Suprapubic skin (tissue), 3 donors: ENCODE measurements at regions not wholly inside any gene's neighbourhood (a gene's known extent, or its start where the extent isn't known, plus 50 kb on each side); places are given as distances from the start of the nearest gene placed in this dataset.

ENCODE experiments used
- POLR2A ChIP-seq, 2 donors: fragments of 450-650 bp; IDR thresholded peaks; one replicate each; pipeline ENCODE4 v1.6.1; 2017; ENCODE audit warnings: antibody characterized with exemption in 2 of 2, mild to moderate bottlenecking in 2 of 2, moderate library complexity in 2 of 2
- TF ChIP-seq, protein P1 (sequence below), 2 donors: fragments of 200-600 bp in 1 of 2; fragments of 450-650 bp in 1 of 2; sonication (generic) in 1 of 2; IDR thresholded peaks; one replicate each; pipeline ENCODE4 v1.5.1; 2016 to 2019; ENCODE audit warnings: antibody characterized with exemption in 2 of 2, mild to moderate bottlenecking in 1 of 2, moderate library complexity in 1 of 2

DNA sequence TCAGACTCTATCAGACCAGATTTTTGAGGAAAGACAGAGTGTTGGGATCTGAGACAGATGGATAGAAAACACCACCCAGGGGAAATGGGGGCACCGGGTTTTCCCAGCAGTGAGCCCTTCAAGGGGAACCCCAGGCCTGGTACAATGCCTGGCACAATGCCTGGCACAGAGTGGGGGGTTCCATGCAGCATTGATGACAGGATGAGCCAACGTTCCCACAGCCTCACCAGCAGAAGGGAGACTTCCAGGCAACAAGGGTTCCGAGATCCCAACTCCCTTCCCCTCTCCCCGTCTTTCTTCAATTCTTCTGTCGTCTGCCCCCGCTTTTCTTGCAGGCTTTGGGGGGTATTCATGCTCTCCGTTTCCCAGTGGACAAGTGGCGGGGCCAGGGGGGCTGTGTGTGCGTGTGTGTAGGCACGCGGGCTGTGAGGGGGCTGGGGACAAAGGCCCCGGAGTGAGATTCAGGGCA, 132.1 kb upstream of the HAAO start:
- TF ChIP-seq, protein P1, sequence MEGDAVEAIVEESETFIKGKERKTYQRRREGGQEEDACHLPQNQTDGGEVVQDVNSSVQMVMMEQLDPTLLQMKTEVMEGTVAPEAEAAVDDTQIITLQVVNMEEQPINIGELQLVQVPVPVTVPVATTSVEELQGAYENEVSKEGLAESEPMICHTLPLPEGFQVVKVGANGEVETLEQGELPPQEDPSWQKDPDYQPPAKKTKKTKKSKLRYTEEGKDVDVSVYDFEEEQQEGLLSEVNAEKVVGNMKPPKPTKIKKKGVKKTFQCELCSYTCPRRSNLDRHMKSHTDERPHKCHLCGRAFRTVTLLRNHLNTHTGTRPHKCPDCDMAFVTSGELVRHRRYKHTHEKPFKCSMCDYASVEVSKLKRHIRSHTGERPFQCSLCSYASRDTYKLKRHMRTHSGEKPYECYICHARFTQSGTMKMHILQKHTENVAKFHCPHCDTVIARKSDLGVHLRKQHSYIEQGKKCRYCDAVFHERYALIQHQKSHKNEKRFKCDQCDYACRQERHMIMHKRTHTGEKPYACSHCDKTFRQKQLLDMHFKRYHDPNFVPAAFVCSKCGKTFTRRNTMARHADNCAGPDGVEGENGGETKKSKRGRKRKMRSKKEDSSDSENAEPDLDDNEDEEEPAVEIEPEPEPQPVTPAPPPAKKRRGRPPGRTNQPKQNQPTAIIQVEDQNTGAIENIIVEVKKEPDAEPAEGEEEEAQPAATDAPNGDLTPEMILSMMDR (IDR thresholded peaks at IDR 0.05) = no peak
- TF ChIP-seq POLR2A (IDR thresholded peaks at IDR 0.05) = no peak
